ENCODE measurements at regions not wholly inside any gene's neighbourhood (a gene's known extent, or its start where the extent isn't known, plus 50 kb on each side); places are given as distances from the start of the nearest gene placed in this dataset.

- TF ChIP-seq CTCF (IDR thresholded peaks at IDR 0.05; ENCODE audit: insufficient read depth, low read length, missing control alignments) = no peak
- CTCF ChIA-PET = interaction anchor here (1.0 to 6.9 kb wide), 6 partner anchors 11 to 208 kb away, joined by 3 to 120 read pairs (median 8); no protein-coding TSS in a partner anchor
- no peak overlapping the region for H3K4me3 ChIP-seq (ENCODE audit: low read depth, low read length)
- POLR2A ChIA-PET = no interaction called here
- DNase-seq (ENCODE audit: low read depth, low spot score) = no peak
Observed at GRCh38 chr13:99448546-99448945, 52.7 kb upstream of the TM9SF2 start.

GRCh38 chr13:99450416-99450815 is 50.9 kb upstream of the TM9SF2 start:
- no peak overlapping the region for H3K4me3 ChIP-seq (ENCODE audit: low read depth, low read length)
- DNase-seq (ENCODE audit: low read depth, low spot score) = no peak
- ChIA-PET CTCF (interaction anchor here (0.7 to 6.9 kb wide), 5 partner anchors 13 to 181 kb away, joined by 3 to 120 read pairs (median 4); no protein-coding TSS in a partner anchor), POLR2A (no interaction called here)
- no peak for TF ChIP-seq CTCF (IDR thresholded peaks at IDR 0.05; ENCODE audit: insufficient read depth, low read length, missing control alignments)

All from AG04449 (cell line).